Upper lobe of left lung (tissue), 4 donors: ENCODE measurements at regions not wholly inside any gene's neighbourhood (a gene's known extent, or its start where the extent isn't known, plus 50 kb on each side); places are given as distances from the start of the nearest gene placed in this dataset.

ENCODE experiments used
- EP300 ChIP-seq, 4 donors: sonication (generic); formaldehyde crosslinking; IDR thresholded peaks; one replicate each; pipeline ENCODE4 v1.5.1; 2017; ENCODE audit warnings: antibody characterized with exemption in 4 of 4, control low read depth in 2 of 4
- POLR2A ChIP-seq, 4 donors: fragments of 450-650 bp; IDR thresholded peaks; one replicate each; pipeline ENCODE4 v1.5.1; 2016 to 2017; ENCODE audit warnings: antibody characterized with exemption in 4 of 4, mild to moderate bottlenecking in 2 of 4

DNA sequence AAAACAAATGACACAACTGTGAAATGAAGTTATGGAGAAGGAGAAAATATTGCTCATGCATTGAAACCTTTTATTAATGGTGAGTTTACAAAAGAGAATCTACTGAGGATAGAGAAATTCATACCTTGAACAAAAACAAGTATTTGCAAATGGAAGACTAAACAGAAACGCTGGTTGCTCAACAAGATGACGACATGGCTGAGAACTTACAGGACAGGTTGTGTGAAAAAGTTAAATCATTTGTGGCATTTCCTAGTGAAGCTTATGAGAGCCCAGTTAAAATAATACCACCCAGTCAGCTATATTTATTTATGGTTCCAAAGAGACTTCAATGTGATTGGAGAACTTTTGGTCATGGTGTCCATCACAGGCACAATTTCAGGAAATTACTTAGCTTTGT is 148.6 kb upstream of the PKDCC start:
- TF ChIP-seq POLR2A (IDR thresholded peaks at IDR 0.05) (no peak), EP300 (IDR thresholded peaks at IDR 0.05) (no peak)
